Ammon's horn (tissue), 1 donor: ENCODE measurements at regions not wholly inside any gene's neighbourhood (a gene's known extent, or its start where the extent isn't known, plus 50 kb on each side); places are given as distances from the start of the nearest gene placed in this dataset.

Source experiments
- DNase-seq: peaks from one replicate; pipeline ENCODE4 v3.0.0-alpha.2; 2016; ENCODE audit warnings: low spot score

GRCh38 chr3:132898141-132898540 is 140.1 kb upstream of the TMEM108 start:
- DNase-seq, result peak; percentile 14

DNA sequence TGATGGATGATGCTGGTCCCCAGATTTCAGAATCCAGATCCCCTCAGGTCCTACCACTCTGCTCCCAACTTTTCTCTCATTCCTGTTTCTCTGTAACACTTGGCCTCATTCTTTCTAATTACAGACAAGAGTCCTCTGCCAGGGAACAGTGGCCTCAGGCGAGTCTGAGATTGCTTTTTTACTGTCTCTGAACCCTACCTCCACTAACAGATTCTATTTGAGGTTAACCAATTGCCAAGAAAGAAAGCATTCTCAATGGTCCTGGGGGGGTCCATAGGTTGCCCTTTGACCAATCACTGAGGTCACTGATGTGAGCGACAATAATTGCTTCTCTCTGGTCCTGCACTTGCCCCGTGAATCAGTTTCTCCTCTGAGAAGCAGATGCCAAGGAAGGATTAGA is 145.2 kb upstream of the TMEM108 start:
- DNase-seq, result no peak

DNA sequence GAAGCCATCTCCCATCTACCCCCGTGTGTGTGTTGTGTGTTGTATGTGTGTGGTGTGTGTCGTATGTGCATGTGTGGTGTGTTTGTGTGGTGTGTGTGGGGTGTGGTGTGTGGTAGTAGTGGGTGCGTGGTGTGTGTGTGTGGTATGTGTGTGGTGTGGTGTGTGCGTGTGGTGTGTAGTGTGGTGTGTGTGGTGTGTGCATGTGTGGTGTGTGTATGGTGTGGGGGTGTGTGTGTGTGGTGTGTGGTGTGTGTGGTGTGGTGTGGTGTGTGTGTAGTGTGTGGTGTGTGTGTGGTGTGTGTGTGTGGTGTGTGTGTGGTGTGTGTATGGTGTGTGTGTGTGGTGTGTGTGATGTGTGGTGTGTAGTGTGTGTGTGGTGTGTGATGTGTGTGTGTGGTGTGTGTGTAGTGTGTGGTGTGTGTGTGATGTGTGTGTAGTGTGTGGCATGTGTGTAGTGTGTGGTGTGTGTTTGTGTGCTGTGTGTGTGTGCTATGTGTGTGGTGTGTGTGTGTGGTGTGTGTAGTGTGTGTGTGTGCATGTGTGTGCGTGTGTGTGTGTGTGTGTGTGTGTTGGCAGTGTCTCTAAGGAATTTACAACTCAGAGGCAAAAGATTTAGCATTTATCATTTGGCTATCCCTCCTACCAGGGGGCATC is 156.3 kb upstream of the TMEM108 start:
- DNase-seq, result no peak

DNA sequence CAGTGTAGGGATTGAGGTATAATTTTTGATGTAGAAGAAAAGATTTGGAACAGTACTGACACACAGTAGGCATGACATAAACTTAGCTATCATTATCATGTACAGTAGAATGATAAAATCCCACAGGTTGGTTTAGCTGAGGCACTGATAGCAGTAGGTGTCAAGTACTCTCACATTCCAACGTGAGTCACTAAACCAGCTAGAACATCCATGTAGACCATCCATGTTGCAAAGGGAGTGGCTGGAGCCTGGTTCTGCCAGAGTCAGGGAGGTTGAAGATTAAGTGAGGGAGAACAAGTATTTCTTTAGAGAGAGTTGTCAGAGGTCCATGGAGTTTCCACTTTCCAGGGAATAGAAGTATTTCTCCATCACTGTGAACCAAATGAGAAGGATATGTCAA is 157.2 kb upstream of the TMEM108 start:
- DNase-seq, result no peak

GRCh38 chr3:132879656-132880055 is 157.4 kb upstream of the NPHP3 start:
- no peak for DNase-seq

- no peak for DNase-seq
Observed at GRCh38 chr3:132874701-132875100, 152.5 kb upstream of the NPHP3 start.

- no peak for DNase-seq
Observed at GRCh38 chr3:132872711-132873110, 150.5 kb upstream of the NPHP3 start.

DNA sequence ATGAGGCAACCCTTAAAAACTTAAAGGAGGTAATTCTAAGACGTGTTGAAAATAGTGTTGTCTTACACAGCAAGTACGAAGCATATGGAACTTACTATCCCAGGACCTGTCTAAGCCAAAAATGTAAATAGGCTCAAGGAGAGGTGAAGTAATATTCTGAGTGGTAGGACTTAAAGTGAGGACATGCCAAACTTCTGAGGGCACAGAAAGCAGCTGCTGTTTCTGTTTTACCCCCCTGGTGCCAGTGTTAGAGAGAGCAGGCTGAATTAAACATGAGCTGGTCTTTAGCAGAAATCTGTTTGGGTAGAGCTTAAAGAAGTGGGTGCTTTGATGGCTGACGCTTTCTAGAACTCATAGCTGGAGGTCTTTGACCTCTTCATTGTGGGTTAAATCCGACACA is 149.7 kb upstream of the NPHP3 start:
- no peak for DNase-seq

DNA sequence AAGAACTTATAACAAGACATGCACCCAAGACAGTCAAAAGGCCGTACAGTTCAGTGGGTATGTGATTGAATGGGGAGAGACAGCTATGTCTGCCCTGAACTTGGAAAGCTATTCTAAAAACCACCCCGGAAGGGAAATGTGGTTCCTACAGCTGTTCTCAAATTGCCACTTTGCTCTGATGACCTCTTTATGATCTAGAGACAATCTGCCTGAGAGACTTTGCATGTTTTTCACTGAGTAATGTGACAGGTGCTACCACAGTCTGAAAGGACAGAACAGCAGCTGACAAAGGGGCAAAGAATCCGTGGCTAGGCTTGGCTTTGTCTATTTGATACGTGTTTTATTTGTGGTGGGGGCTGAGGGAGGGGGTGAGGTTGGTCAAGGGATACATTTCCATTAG is 148.3 kb upstream of the NPHP3 start:
- no peak for DNase-seq

DNA sequence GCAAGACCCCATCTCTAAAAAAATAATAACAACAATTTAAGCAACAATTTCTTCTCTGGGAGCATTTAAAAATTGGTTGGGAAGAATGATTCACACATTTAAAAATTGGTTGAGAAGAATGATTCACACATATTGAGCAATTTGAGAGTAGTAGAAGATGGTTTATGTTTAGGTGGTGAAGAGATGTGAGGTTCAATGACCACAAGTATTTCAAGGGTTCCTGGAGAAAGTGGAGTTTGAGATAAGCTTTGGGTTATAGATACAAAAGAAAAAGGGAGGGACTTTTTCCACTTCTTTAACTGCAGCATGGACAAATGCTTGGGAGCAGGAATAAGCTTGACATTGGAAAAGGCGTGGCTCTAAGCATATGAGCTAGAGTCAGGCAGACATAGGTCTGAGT is 145.7 kb upstream of the NPHP3 start:
- no peak for DNase-seq

GRCh38 chr3:132867526-132867925 is 145.3 kb upstream of the NPHP3 start:
- no peak for DNase-seq

GRCh38 chr3:132857317-132857716 is 135.1 kb upstream of the NPHP3 start:
- no peak for DNase-seq

DNA sequence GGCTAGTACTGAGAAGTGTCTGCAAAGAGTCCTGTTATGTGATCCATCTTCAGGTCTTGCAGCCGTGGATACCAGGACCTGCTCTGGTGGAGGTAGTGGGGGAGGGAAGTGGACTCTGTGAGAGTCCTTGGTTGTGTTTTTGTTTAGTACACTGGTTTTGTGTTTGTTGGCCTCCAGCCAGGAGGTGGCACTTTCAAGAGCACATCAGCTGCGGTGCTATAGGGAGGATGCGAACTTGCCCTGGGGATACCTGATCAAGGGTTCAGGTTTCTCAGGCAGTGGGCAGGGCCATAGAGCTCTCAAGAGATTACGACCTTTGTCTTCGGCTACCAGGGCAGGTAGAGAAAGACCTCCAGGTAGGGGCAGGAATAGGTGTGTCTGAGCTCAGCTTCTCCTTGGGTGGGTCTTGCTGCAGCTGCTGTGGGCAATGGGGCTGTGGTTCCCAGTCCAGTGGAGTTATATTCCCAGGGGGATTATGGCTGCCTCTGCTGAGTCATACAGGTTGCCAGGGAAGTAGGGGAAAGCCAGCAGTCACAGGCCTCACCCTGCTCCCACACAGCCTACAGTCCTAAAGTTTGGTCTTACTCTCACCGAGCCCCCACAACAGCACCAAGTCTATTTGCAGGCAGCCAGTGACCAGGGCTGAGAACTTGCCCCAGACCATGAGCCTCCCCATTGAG is 132.8 kb upstream of the NPHP3 start:
- DNase-seq, result no peak

DNA sequence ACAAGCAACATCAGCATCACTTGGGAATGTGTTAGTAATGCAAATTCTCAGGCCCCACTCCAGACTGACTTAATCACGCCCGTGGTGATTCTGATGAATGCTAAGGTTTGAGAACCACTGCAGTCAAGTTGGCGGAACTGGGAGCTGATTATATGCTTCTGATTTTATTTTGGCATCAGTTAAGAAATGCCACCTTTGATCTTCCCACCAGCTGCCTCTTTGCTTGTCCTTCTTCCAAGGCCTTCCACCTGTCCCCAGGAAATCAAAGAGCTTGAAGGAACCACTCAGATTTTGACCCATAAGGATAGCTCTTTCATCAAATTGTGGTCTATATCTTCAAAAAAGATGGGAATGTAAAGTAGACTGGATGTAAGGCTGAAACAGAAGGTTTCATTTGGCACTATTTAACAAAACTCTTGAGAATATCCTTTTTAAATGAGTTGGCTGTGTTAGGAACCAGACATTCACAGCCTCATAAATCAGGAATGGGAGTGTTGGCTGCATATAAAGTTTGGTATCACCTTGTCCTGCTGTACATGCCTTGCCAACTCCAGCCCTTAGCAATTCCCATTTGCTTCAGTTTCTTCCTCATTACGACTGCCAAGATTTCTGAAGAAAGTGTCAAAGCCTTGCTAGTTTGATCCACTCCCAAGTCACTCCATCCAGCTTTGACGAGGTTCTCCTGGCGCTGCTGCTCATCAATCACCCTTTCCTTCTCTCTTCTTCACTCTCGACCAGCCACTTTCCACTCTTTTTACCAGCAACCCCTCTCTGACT is 125.8 kb upstream of the NPHP3 start:
- DNase-seq, result no peak

- no peak for DNase-seq
Observed at GRCh38 chr3:132843851-132844553, 121.8 kb upstream of the NPHP3 start.

DNA sequence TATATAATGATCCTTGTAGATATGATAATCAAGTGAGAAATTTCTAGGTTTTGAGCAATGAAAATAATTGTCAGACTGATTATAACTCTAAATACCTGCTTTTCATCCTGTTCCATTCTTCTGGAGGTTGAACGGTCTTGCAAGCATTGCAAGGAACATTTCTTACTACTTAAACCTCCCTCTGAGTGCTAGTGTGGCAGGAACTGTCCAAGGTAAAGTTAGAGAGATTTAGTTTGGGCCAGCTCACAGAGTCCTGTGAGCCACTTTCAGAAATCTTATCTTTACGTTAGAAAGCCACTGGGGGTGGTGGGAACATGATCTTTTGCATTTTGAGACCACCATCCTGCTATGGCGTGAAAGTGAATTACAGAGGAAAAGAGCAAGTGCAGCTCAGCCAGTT is 121.1 kb upstream of the NPHP3 start:
- no peak for DNase-seq

- no peak for DNase-seq
Observed at GRCh38 chr3:132841621-132842020, 119.4 kb upstream of the NPHP3 start.

GRCh38 chr3:132840201-132840700 is 118.0 kb upstream of the NPHP3 start:
- DNase-seq, result peak; percentile 73

DNA sequence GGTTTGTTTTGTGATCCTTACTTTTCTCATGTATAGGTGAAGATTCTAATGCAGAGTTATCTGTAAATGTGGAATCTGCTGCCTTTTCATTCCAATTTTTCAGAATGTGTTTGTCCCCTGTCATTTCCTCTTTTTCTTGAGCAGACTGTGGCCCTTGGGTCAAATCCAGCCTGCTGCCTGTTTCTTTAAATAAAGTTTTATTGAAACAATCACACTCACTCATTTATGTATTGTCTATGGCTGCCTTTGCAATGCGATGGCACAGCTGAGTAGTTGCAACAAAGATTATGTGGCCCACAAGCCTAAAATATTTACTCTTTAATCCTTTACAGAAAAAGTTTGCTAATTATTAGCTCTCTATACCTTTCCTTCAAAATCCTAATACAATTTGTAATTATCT is 116.3 kb upstream of the NPHP3 start:
- no peak for DNase-seq

DNA sequence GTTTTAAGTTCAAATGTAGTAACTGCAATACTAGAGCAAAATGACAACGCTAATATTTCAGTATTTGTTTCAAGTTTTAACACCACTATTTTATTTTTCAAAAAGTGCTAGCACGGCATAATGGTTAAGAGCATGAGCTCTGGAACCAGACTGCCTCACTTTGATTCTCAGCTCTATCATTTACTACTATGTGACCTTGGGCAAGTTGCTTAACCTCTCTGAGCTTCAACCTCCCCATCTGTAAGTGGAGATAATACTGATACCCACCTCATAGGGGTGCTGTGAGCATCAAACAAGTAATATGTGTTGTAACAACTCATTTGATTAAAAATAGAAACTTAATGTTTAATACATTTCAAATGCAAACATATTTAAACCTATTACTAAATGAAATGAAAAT is 115.4 kb upstream of the NPHP3 start:
- no peak for DNase-seq

DNA sequence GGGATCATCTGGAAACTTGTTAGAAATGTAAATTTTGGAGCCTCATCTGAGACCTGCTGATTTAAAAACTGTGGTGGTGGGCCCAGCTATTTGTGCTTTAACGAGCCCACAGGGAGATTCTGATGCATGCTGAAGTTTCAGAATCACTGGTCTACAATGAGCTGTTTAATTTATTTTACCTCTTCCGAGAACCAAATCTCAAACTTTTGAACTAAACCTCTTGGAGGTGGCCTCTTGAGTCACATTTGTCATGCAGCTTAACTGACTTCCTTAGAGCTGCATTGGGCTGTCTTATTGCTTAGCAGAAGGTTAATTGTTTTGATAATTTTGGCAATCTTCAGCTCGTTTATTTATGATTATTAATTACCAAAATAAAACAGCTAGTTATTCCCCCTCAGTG is 112.1 kb upstream of the NPHP3 start:
- no peak for DNase-seq

DNA sequence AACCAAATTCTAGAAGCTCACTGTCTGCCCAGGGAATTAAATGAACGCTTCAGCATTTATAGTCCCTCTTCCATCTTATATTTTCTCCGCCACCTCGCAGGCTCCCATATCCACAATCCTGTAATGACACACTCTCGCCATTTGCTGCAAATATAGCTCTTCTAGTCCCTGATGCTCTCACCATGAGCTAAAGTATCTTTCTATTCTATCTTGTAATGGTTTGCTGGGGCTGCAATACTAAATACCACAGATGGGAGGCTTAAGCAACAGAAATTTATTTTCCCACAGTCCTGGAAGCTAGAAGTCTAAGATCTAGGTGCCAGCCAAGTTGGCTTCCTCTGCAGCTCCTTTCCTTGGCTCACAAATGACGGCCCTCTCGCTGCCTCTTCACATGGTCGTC is 106.9 kb upstream of the NPHP3 start:
- DNase-seq, result no peak

- DNase-seq, result no peak
Observed at GRCh38 chr3:132822837-132823236, 100.6 kb upstream of the NPHP3 start.
